IPS-11a (cell line): ENCODE measurements at regions not wholly inside any gene's neighbourhood (a gene's known extent, or its start where the extent isn't known, plus 50 kb on each side); places are given as distances from the start of the nearest gene placed in this dataset.

Experiments used
- H3K4me3 ChIP-seq: one replicate; pipeline ENCODE4 v1.5.1; 2013; ENCODE audit warnings: low read depth, low read length, control low read depth

- peak overlapping the region; percentile 8 for H3K4me3 ChIP-seq
Observed at GRCh38 chr15:95910643-95911212, 419.8 kb upstream of the NR2F2 start.

- H3K4me3 ChIP-seq, result no peak overlapping the region
Observed at GRCh38 chr15:95911570-95912279, 418.8 kb upstream of the NR2F2 start.

DNA sequence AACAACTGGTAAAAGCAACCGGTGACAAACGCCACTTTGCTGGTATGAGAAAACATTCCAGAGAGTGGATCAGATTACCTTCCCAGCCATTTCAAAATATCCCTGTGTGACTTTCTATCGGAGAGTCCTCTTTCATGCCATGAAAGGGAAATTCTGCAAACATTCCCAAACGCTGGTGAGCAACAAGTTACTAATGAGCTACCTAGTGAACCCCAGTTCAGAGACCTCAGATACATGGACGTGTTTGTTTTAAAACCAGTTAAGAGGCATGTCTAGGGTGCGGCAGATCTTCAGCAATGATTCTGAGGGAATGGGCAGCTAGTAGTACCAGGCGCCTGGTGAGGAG, 418.2 kb upstream of the NR2F2 start:
- H3K4me3 ChIP-seq, result no peak overlapping the region

GRCh38 chr15:95912728-95913127, 417.8 kb upstream of the NR2F2 start:
- no peak overlapping the region for H3K4me3 ChIP-seq

GRCh38 chr15:95916568-95916967, 413.9 kb upstream of the NR2F2 start:
- no peak overlapping the region for H3K4me3 ChIP-seq

DNA sequence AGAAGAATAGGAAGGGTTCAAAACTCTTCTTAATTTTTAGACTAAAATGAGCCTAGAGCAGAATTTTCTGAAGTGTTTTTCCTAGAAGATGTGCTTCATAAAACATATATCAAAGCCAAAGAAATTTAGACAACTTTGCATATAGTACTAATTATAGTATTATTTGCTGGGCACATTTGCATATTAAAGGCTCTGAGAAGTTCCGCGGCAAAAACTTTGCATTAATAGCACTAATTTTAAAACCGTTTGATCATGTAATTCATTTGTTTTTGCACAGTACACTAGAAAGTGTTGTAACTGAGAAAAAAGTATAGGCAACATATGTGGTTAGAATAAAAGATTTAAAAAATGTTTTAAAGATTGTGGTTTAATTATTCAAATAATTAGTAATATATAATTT, 412.0 kb upstream of the NR2F2 start:
- H3K4me3 ChIP-seq, result no peak overlapping the region

DNA sequence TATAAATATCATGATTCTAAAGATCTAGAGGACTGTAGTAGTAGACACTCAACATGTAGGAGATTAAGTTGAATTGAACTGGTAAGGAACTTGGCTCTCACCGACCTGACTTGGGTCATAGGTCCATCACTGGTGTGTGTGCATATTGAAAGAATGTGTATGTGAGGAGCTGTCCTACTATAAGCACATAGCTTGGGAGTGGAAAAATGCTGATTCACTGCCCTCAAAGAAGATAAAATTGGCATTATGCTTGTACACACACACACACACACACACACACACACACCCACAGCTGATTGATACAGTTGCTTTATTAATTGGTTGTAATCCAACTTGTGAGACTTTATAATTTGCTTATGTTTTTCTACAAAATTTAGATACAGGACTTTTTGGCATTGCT, 411.0 kb upstream of the NR2F2 start:
- H3K4me3 ChIP-seq, result no peak overlapping the region

- no peak overlapping the region for H3K4me3 ChIP-seq
Observed at GRCh38 chr15:95921404-95921803, 409.1 kb upstream of the NR2F2 start.

DNA sequence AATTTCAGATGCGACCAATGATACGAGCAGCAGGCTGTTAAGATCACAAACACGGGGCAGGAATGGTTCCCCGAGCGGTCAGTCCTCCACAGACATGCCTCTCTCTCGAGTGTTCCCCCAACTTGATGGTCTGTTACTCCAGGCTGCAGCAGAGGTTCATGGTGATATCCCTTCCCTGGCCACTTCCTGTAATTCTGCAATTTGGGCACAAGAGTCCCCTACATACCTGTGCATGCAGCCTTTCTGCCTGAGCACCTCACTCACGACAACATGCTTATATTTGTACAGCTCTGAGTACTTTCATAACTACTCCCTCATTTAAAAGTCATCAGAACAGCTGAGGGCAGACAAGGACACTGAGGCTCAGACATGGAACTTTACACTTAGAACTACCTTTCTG, 408.1 kb upstream of the NR2F2 start:
- H3K4me3 ChIP-seq, result no peak overlapping the region

DNA sequence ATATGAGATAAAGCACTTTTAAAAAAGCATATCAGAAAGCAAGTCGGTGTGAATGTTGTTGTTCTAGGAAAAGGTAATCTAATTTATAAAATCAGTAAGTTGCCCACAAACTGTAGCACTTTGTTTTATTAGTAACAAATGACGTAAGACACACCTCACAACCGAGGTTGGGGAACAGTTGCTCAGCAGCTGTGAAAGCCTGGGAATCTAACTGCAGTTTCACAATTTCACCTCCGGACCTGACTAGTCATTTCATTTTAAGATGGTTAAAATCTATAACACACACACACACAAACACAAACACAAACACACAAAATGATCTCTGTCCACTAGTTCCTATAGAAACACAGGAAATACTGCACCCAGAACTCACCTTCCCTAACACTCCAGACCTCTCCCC, 406.7 kb upstream of the NR2F2 start:
- H3K4me3 ChIP-seq, result no peak overlapping the region

DNA sequence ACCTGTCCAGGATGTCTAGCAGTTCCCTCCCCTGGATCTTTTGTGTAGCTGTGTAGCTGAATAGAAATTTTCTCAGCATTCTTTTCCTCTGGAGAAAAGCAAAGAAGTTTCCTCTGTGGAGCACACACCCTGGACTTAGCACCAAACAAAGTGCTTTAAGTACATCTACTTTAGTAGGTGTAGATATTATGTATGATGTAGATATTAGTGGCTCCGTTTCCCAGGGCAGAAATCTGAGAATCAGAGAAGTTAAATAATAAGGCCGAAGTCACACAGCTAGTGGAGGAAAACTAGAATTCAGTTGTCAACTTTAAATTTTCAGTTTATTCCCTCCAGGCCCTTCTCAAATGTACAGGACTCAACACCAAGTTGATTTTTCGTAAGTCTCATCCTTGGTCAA, 401.7 kb upstream of the NR2F2 start:
- H3K4me3 ChIP-seq, result no peak overlapping the region

- no peak overlapping the region for H3K4me3 ChIP-seq
Observed at GRCh38 chr15:95929232-95929846, 401.2 kb upstream of the NR2F2 start.

- H3K4me3 ChIP-seq, result no peak overlapping the region
Observed at GRCh38 chr15:95930659-95931375, 399.7 kb upstream of the NR2F2 start.

- no peak overlapping the region for H3K4me3 ChIP-seq
Observed at GRCh38 chr15:95931619-95932018, 398.9 kb upstream of the NR2F2 start.

DNA sequence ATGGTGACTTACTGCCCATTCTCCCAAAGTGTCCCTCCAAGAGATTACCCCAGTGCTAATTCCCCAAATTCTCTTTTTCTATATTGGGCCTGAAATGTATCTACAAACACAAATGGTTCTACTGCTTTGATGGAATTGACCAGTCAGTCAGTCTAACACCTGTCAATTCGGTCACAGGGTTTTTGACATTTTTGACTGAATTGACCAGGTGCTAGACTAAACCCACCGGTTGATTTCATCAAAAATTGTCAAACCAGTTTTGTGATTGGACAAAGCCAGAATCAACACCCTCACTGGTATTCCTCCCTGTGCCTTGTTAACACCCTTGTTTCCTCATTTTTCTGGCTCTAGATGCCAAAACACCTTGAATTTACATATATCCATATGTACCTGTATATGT, 398.4 kb upstream of the NR2F2 start:
- no peak overlapping the region for H3K4me3 ChIP-seq

GRCh38 chr15:95932676-95933075, 397.8 kb upstream of the NR2F2 start:
- no peak overlapping the region for H3K4me3 ChIP-seq

DNA sequence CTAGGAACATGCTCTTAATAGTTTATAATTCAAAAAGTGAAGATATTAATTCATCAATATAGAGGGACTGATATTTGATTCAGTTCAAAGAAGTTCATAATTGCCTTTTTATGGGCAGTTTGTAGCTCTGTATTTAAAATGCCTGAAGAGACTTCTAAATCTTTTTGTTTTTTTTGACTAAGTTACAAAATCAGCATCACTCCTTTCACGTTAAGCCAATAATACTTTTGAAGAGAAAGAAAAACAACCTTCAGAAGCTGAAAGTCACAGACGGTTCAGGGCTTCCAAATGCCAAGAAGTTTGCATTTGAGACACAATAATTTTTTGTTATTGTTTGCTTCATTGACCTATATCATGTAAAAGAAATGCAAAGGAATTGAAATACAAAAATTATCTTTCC, 394.6 kb upstream of the NR2F2 start:
- no peak overlapping the region for H3K4me3 ChIP-seq

GRCh38 chr15:95937128-95937528, 393.4 kb upstream of the NR2F2 start:
- H3K4me3 ChIP-seq, result no peak overlapping the region

GRCh38 chr15:95940431-95940985, 390.0 kb upstream of the NR2F2 start:
- H3K4me3 ChIP-seq, result no peak overlapping the region

DNA sequence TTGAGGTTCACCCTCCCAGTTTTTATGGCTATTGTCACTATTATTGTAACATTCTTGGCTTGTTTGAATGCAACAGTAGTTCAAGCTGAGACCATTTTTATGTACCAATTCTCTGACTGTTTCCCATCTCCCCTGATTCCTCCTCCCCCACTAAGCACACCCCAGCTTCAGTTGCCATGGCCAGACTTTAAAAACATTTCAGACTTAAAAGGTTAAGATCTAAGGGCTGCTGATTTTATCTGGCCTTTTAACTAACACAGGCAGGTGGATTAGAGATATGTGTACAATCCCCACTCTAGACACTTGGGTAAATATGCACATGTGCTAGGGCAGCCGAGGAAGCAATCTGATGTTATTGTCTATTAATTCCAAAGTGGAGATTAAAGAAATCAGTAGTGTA, 386.3 kb upstream of the NR2F2 start:
- no peak overlapping the region for H3K4me3 ChIP-seq

GRCh38 chr15:95944661-95945255, 385.7 kb upstream of the NR2F2 start:
- no peak overlapping the region for H3K4me3 ChIP-seq
